ENCODE measurements at regions not wholly inside any gene's neighbourhood (a gene's known extent, or its start where the extent isn't known, plus 50 kb on each side); places are given as distances from the start of the nearest gene placed in this dataset.
"Not testable (repeated sequence)": the region's sequence is repeated elsewhere in the genome, so short reads cannot be mapped to it uniquely, and the experiment has no call there.

GRCh38 chr1:29683472-29683871, 447.1 kb downstream of the PTPRU start:
- DNase-seq (ENCODE audit: low read depth), result no peak

GRCh38 chr1:29682919-29683295, 446.6 kb downstream of the PTPRU start:
- DNase-seq (ENCODE audit: low read depth), result no peak

- DNase-seq (ENCODE audit: low read depth), result no peak
These were observed 446.0 kb downstream of the PTPRU start for GRCh38 chr1:29682171-29682918.

- DNase-seq (ENCODE audit: low read depth), result not testable (repeated sequence)
These were observed 445.1 kb downstream of the PTPRU start for GRCh38 chr1:29681416-29681815.

- no peak for DNase-seq (ENCODE audit: low read depth)
These were observed 443.7 kb downstream of the PTPRU start for GRCh38 chr1:29679828-29680558.

- DNase-seq (ENCODE audit: low read depth), result no peak
These were observed 443.0 kb downstream of the PTPRU start for GRCh38 chr1:29679316-29679715.

GRCh38 chr1:29677028-29678024, 441.0 kb downstream of the PTPRU start:
- no peak for DNase-seq (ENCODE audit: low read depth)

GRCh38 chr1:29676496-29676895, 440.2 kb downstream of the PTPRU start:
- DNase-seq (ENCODE audit: low read depth), result no peak

- DNase-seq (ENCODE audit: low read depth), result no peak
These were observed 439.4 kb downstream of the PTPRU start for GRCh38 chr1:29675481-29676263.

- no peak for DNase-seq (ENCODE audit: low read depth)
These were observed 438.5 kb downstream of the PTPRU start for GRCh38 chr1:29674627-29675326.

- DNase-seq (ENCODE audit: low read depth), result no peak
These were observed 437.6 kb downstream of the PTPRU start for GRCh38 chr1:29673669-29674626.

GRCh38 chr1:29673228-29673500, 436.8 kb downstream of the PTPRU start:
- DNase-seq (ENCODE audit: low read depth), result no peak

- DNase-seq (ENCODE audit: low read depth), result no peak
These were observed 436.3 kb downstream of the PTPRU start for GRCh38 chr1:29672416-29673227.

- DNase-seq (ENCODE audit: low read depth), result no peak
These were observed 435.4 kb downstream of the PTPRU start for GRCh38 chr1:29671446-29672356.

- no peak for DNase-seq (ENCODE audit: low read depth)
These were observed 434.4 kb downstream of the PTPRU start for GRCh38 chr1:29670752-29671151.

- DNase-seq (ENCODE audit: low read depth), result no peak
These were observed 433.6 kb downstream of the PTPRU start for GRCh38 chr1:29669912-29670311.

- no peak for DNase-seq (ENCODE audit: low read depth)
These were observed 433.0 kb downstream of the PTPRU start for GRCh38 chr1:29669158-29669871.
